Progenitor cell of endocrine pancreas (in vitro differentiated cells): ENCODE measurements at regions not wholly inside any gene's neighbourhood (a gene's known extent, or its start where the extent isn't known, plus 50 kb on each side); places are given as distances from the start of the nearest gene placed in this dataset.
"Not testable (repeated sequence)": the region's sequence is repeated elsewhere in the genome, so short reads cannot be mapped to it uniquely, and the experiment has no call there.

Experiments used
- DNase-seq: peaks from one replicate; pipeline ENCODE4 v3.0.0; 2021; ENCODE audit warnings: low spot score; ENCODE audit not compliant: unreplicated experiment
- H3K27ac Mint-ChIP-seq: 2 replicates; pipeline ENCODE4 v1.8.0; 2021; ENCODE audit warnings: mild to moderate bottlenecking, moderate library complexity, mixed read lengths
- H3K27me3 Mint-ChIP-seq: 2 replicates; pipeline ENCODE4 v1.8.0; 2021; ENCODE audit warnings: mixed read lengths
- H3K36me3 Mint-ChIP-seq: 2 replicates; pipeline ENCODE4 v1.8.0; 2022; ENCODE audit warnings: mixed read lengths; ENCODE audit not compliant: insufficient read depth
- H3K4me1 Mint-ChIP-seq: 2 replicates; pipeline ENCODE4 v1.8.0; 2021; ENCODE audit warnings: low read depth, mixed read lengths
- H3K4me3 Mint-ChIP-seq: 2 replicates; pipeline ENCODE4 v1.8.0; 2021; ENCODE audit warnings: low read depth, mild to moderate bottlenecking, moderate library complexity, mixed read lengths
- H3K9me3 Mint-ChIP-seq: 2 replicates; pipeline ENCODE4 v1.8.0; 2021; ENCODE audit warnings: low read depth, mixed read lengths
- CTCF ChIP-seq: fragments of 200-600 bp; sonication (generic); IDR thresholded peaks from one replicate; pipeline ENCODE4 v1.5.0; 2021; ENCODE audit warnings: antibody characterized with exemption, mild to moderate bottlenecking; ENCODE audit not compliant: unreplicated experiment

- H3K4me3 Mint-ChIP-seq, H3K27me3 Mint-ChIP-seq, H3K4me1 Mint-ChIP-seq, H3K27ac Mint-ChIP-seq, H3K9me3 Mint-ChIP-seq, DNase-seq: not testable (repeated sequence)
- H3K36me3 Mint-ChIP-seq, result peaks cover 14% of the 10 kb centered on the region
These were observed 108.7 kb upstream of the NUTM2F start for GRCh38 chr9:94437128-94437527.

- DNase-seq, H3K27ac Mint-ChIP-seq, H3K27me3 Mint-ChIP-seq, H3K4me3 Mint-ChIP-seq, H3K4me1 Mint-ChIP-seq, H3K9me3 Mint-ChIP-seq: not testable (repeated sequence)
- peaks cover 20% of the 10 kb centered on the region for H3K36me3 Mint-ChIP-seq
These were observed 109.9 kb upstream of the NUTM2F start for GRCh38 chr9:94438336-94438735.

GRCh38 chr9:94441146-94441545, 112.7 kb upstream of the NUTM2F start:
- peak overlapping the region; percentile 77 for H3K27ac Mint-ChIP-seq

GRCh38 chr9:94441796-94442195, 113.1 kb upstream of the PCAT7 start:
- DNase-seq, result no peak
- Mint-ChIP-seq H3K36me3 (peaks cover 21% of the 10 kb centered on the region), H3K4me1 (peaks cover 29% of the 10 kb centered on the region), H3K27ac (no peak overlapping the region), H3K4me3 (no peak overlapping the region), H3K9me3 (no peaks in the 10 kb centered on the region), H3K27me3 (no peaks in the 10 kb centered on the region)
- TF ChIP-seq CTCF, result no peak

More at GRCh38 chr9:94441146-94441545, 112.7 kb upstream of the NUTM2F start:
- peaks cover 15% of the 10 kb centered on the region for H3K36me3 Mint-ChIP-seq
- not testable (repeated sequence) for H3K4me3 Mint-ChIP-seq, H3K9me3 Mint-ChIP-seq, H3K27me3 Mint-ChIP-seq, DNase-seq
- peaks cover 29% of the 10 kb centered on the region for H3K4me1 Mint-ChIP-seq

GRCh38 chr9:94443032-94443722, 111.7 kb upstream of the PCAT7 start:
- no peak overlapping the region for H3K4me3 Mint-ChIP-seq
- H3K27ac Mint-ChIP-seq, result no peak overlapping the region
- peaks cover 25% of the 10 kb centered on the region for H3K36me3 Mint-ChIP-seq
- H3K4me1 Mint-ChIP-seq, result peaks cover 29% of the 10 kb centered on the region
- TF ChIP-seq CTCF, result no peak
- DNase-seq, result no peak
- H3K9me3 Mint-ChIP-seq, result no peaks in the 10 kb centered on the region
- H3K27me3 Mint-ChIP-seq, result no peaks in the 10 kb centered on the region

- H3K4me3 Mint-ChIP-seq, result no peak overlapping the region
These were observed 109.0 kb upstream of the PCAT7 start for GRCh38 chr9:94445863-94446262.

More at GRCh38 chr9:94445863-94446262, 109.0 kb upstream of the PCAT7 start:
- DNase-seq, result no peak
- H3K9me3 Mint-ChIP-seq, result no peaks in the 10 kb centered on the region
- H3K27ac Mint-ChIP-seq, result peak overlapping the region; percentile 47
- TF ChIP-seq CTCF, result no peak
- H3K27me3 Mint-ChIP-seq, result no peaks in the 10 kb centered on the region
- peaks cover 26% of the 10 kb centered on the region for H3K36me3 Mint-ChIP-seq
- H3K4me1 Mint-ChIP-seq, result peaks cover 29% of the 10 kb centered on the region
